Activated CD4-positive, alpha-beta T cell treated with anti-CD3 and anti-CD28 coated beads for 48 hours (primary cell): ENCODE measurements at regions not wholly inside any gene's neighbourhood (a gene's known extent, or its start where the extent isn't known, plus 50 kb on each side); places are given as distances from the start of the nearest gene placed in this dataset.
"Not testable (repeated sequence)": the region's sequence is repeated elsewhere in the genome, so short reads cannot be mapped to it uniquely, and the experiment has no call there.

Experiments used
- DNase-seq: peaks from one replicate; pipeline ENCODE4 v3.0.0-alpha.2; 2020

DNA sequence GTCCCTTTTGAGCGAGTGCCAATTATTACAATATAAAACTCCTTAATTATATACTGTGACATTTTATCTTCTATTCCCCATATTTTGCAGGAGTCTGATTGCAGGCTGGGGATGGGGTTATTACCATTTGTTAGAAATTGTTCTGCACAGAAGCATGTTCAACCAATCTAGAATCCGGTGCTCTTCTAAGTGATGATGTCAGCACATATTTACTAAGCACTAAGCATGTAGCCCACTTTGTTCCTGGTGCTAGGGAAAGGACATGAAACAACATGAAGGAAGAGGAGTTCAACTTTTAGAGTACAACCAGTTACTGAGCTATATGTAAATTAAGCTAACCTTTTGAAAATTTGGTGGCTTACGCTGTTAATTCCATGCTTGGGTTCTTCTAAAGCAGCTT lies 52.8 kb upstream of the IL1RAPL2 start:
- DNase-seq, result no peak

DNA sequence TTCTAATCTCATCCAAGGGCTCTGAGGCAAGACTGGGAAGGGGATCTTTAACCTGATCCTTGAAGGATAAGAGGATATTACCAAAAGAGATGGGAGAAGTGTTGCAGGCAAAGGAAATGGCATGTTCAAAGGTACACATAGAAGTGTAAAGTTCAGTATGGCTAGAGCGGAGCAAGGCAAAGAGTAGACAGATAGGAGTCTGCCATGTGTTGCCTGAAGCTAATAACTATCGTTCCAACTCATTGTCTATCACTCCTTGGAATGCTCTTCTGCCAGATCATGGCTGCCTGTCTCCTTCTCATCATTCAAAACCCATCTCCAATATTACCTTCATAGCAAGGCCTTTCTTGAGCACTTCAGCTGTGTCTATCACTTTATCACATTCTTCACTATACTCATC lies 55.2 kb upstream of the IL1RAPL2 start:
- DNase-seq, result no peak

DNA sequence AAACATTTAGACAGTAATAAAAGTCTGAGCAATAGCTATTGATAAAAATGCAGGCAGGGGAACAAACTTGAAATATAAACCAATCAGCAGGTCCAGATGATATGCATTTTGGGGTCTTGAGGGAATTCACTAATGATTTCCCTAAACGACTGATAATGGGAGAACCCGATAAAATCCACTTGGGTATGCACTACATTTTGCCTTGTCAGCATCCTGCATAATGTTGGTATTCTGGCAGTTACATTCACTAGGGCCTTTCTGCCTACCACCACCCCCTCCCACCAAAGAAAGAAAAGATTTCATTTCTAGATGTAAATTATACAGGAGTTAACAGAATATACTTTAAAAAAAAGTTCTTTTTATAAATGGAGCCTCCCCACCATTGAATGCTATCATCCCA lies 63.5 kb upstream of the IL1RAPL2 start:
- DNase-seq, result no peak

DNA sequence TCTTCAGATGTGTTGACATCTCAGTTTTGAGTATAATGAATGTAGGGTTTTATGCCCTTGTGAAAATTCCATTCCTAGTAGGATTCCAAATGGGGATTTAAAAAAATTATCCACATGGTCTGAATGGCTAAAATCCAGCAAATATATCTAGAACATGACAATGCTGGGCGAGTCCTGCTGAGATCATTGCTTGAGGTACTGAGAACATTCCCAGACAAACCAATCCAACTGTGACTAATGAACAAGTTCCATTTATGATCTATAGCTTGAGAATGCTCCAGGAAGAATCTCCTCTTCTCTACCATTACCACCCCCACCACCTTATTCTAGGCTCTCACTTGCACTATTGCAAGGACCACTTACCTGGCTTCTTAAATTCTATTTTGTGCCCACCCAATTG lies 77.2 kb upstream of the IL1RAPL2 start:
- no peak for DNase-seq

DNA sequence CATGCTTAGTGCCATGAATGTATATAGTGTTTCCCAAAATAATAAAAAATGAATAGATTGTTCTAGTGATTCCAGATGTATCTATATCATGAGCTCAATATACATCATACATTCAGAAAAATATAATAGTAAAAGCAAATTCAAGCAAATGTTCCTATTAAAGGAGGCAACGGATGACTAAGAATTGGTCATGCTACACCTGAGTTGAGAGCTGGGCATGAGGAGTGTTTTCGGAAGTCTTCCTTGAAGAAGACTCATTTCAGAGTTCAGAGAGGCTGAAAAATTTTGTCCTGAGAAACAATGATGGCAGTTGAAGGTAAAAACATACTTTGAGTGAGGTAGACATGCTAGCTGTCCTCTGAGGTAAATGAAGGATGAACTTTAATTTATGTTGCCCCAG lies 79.3 kb upstream of the IL1RAPL2 start:
- DNase-seq, result no peak

DNA sequence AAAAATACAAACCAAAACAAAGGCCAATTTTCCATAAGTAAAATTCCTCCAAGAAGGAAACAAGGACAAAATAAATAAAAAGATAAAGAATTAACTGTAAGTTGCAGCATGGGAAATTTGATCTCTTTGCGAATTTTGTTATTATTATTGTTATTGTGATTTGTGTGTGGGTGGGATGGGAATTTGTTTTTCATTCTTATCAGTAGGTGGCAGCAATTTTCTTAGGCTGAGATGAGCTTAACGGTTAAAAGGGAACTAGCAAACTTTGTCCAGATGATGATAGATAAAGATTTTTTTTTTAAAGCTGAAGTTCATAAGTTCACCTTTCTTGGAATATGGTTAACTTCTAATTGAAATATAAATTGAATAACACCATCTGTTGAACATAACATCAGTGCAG lies 83.2 kb upstream of the IL1RAPL2 start:
- DNase-seq, result no peak

DNA sequence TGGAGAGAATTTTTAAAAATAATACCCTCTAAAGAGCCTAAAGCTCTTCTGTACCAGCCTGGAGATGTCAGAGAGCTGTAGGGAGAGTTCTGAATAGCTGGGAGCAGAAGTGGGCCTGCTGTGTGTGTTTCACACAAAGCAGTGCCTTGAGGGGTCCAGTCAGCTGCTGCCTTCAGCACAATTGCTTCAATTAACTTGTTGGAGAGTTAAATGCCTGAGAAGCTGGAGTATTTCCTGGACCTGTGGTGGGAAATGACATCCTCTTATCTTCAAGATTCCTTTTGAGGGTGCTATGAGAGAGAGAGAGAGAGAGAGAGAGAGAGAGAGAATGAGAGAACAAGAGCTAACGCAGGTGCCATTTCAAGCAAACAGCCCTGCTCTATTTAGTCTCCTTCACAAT lies 96.2 kb upstream of the IL1RAPL2 start:
- no peak for DNase-seq

DNA sequence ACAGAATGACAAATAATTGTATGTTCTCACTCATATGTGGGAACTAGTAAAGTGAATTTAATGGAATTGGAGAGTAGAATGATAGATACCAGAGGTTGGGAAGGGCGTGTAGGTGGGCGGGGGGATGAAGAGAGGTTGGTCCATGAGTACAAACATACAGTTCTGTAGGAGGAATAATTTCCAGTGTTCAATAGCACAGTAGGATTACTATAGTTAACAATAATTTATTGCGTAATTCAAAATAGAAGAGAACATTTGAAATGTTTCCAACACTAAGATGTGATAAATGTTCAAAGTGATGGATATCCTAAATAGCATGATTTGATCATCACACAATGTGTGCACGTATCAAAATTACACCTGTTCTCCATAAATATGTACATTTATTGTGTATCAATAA lies 106.2 kb upstream of the IL1RAPL2 start:
- no peak for DNase-seq

DNA sequence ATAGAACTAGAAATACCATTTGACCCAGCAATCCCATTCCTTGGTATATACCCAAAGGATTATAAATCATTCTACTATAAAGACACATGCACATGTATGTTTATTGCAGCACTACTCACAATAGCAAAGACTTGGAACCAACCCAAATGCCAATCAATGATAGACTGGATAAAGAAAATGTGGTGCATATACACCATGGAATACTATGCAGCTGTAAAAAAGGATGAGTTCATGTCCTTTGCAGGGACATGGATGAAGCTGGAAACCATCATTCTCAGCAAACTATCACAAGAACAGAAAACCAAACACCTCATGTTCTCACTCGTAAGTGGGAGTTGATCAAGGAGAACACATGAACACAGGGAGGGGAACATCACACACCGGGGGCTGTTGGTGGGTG lies 108.9 kb upstream of the IL1RAPL2 start:
- DNase-seq, result not testable (repeated sequence)

DNA sequence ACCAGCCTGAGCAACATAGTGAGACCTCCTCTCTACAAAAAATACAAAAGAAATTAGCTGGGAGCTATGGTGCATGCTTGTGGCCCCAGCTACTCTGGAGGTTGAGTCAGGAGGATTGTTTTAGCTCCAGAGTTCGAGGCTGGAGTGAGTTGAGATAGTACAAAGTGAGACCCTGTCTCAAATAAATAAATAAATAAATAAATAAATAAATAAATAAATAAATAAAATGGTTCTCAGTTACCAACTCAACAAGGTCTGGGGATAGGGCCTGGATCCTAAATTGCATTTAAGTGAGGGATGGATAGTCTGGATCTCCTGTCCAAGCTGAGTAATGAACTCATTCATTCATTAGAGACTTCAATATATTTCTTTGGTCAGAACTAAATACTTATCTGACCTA lies 115.7 kb upstream of the IL1RAPL2 start:
- DNase-seq, result no peak

DNA sequence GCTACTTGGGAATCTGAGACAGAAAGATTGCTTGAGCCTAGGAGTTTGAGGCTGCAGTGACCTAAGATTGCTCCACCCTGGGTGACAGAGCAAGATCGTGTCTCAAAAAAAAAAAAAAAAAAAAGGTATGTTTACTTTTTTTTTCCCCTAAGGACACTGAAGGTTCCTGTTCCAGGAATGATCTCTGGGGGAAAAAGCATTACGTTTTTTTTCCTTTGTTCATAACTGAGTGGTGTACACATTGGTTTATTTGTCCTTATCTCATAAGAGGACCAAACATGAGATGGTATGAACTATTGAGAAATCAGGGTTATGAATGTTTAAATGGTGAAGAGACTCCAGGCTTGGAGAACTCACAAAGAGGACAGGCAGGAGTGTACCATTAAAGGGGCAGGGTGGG lies 120.4 kb upstream of the IL1RAPL2 start:
- no peak for DNase-seq

DNA sequence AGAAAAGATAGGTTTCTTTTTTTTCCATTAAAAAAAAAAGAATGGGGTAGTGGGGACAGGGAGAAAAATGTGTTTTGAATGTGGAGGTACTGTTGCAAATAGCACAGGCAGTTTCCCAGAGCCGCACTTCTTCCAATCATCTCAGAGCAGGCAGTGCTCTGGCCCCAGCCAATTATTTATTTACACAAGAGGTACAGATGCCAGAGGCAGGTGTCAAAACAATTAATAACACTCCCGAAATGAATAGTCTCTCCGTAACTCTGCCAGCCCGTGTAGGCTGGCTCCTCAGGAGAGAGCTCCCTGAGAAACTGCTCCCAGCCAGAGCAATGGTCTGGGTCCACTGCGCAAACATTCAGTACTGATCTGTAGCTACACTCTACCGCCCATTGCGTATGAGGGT lies 130.8 kb upstream of the IL1RAPL2 start:
- DNase-seq, result no peak

DNA sequence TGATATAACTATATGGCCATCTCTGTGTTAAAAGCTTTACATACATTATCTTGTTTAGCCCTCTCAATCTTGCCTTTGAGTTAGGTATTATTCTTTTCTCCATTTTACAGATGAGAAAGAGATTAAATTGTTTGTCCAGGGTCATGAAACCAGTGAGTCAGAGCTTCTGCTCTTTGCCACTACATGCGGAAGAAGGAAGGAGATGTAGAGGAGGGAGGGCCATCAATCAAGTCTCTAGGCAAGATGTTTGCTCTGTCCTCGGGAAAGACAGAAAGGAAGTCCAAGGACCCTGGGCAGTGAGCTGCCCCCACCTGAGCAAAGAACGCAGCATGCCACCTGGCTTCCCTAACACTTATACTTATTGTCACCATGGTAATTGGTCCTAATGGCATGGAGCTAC lies 133.7 kb upstream of the IL1RAPL2 start:
- DNase-seq, result no peak

DNA sequence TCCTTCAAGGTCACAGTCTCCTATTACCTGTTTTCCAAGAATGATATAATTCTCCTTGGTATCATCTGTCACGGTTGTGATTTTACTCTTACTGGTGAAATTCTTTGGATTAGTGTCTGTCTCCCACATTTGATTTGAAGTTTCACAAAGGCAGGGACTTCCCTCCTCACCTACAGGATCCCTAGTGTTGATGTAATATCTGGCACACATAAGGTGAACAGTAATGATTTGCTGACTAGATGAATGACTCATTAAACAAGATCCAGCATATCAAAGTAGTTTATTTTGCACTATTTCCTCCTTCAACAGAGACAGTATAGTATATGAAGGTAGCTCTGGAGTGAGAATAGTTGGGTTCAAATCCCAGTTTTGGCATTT lies 135.3 kb upstream of the IL1RAPL2 start:
- no peak for DNase-seq

DNA sequence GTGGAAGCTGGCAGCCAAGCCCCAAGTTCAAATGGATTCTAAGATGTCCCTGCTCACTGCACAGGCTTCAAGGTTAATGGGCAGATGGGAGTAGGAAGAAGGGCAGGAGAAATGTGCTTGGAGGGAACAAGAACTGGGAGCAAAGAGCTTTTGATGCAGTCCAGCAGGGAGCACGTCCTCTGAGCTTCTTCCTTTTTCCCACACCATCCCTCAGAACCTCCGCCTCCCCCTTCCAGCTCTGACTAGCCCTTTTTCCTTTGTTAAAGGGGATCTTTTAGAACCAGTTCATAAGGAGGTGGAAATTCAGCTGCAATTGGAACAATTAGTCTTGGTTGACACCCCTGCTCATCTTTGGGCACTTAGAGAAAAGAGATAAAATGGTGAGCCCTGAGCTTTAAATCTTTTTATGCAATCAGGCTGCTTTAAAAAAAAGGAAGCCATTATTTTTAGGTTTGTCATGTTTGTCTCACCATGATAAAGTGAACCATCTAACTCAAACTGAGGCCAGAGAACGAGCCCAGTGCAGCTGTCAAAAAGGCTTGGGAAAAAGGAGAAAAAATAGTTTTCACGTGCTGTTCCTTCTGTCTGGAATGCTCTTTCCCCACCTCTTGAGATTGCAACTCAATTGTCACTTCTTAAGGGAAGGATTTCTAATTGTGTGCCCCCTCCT lies 135.8 kb upstream of the IL1RAPL2 start:
- no peak for DNase-seq

DNA sequence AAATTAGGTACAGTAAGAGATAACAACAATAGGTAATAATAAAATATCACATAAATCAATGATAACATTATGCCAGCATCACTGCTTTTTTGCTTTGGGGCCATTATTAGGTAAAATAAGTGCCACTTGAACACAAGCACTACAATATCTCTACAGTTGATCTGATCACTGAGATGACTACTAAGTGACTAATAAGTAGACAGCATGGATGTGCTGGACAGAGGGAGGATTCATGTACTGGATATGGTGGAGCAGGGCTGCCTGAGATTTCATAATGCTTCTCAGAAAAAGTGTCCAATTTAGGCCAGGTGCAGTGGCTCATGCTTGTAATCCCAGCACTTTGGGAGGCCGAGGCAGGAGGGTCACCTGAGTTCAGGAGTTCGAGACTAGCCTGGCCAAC lies 137.8 kb upstream of the IL1RAPL2 start:
- no peak for DNase-seq

DNA sequence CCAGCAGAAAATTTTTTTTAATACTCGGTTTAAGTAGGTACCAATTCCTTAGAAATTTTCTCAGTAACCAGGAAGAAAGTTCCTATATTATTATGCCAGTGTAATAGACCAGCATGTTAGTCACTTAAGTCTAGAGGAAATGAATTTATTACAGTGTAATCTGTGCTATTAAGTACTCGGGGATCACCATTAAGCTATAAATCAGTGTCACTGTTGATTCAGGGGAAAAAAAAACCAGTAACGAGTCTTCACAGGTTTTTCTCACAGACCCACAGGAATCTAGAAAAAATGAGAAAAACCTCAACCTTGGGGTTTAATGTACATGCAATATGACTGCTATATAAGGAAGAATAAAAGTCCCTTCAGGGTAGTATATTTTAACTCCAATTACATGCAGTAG lies 138.3 kb upstream of the IL1RAPL2 start:
- no peak for DNase-seq

DNA sequence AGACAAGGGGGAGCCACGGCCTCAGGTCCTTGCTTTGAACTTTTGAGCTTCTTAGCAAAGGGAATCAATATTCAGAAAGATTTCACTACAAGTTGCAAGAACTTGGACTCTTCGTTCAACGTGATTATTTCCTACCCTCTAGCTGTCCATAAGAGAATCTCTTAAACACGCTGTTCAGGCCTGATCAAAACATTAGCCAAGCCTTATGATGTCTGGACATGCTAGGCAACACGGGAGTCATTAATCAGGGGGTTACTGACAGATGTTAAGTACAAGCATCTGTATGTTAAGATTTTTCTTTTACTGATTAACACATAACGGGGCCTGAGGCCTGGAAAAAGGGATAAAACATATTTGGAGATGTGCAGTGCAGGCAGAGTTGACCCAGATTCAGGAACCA lies 138.9 kb upstream of the IL1RAPL2 start:
- DNase-seq, result no peak

DNA sequence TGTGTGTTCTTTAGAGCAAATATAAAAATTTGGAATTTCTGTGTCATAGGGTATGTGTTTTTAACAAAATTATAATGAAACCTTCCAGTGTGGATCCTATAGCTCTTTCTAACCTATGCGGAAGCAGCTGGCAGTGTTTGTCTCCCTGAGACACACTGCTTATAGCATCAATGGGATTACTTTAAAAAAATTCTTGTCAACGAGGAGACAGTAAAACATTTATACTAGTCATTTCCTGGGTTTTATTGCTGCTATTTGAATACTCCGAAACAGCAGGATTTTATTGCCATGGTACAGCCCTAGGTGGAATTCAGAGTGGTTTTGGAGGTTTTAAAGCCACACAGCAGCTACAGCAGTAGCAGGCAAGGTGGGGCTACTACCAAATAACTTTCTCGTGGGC lies 145.1 kb upstream of the IL1RAPL2 start:
- no peak for DNase-seq

DNA sequence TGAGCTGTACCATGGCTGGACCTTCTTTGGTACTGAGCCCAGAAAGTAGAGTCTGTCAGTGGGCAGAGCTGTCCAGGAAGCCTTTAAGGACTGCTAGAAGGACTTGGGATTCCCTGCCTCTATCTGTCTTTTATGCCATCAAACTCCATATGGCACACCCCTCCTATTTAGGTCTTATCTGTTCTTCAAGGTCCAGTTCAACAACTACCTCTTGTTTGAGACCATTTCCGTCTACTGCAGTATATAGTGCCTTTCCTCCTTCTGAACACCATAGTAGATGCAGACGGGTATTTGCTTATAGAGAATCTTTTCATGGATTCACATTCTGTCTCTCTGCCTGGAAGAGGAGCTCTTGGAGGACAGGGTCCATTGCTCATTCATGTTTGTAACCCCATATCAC lies 146.1 kb upstream of the IL1RAPL2 start:
- no peak for DNase-seq

DNA sequence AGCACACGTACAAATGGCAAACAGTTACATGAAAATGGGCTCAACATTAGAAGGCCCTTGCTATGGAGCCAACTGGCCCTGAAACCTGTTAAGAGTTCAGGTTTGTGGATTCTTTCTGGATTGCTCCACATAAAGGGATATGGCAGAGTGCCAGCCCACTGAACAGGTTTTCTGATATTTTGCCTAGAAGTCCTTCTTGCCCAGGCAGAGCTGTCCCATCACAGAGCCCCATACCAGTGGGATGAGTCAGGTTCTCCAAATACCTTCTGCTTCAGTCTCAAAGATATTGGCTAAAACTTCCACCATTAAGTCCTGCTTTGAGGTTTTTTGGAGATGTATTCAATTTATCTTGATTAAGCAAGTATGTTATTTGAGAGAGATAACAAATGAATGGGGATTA lies 146.8 kb upstream of the IL1RAPL2 start:
- DNase-seq, result no peak

DNA sequence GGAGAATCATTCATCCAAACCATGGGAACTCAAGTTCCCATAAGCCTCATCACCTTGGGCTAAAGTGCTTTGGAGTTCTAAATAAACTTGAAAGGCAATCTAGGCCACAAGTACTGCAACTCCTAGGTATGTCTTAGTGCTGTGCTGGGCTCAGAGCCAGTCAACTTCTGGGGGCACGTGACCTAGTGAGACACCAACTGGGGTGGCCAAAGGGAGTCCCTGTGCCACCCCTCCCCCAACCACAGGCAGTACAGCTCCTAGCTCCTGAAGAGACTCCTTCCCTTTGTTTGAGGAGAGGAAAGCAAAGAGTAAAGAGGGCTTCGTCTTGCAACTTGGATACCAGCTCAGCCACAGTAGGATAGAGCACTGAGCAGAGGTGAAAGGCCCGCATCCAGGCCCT lies 154.2 kb upstream of the IL1RAPL2 start:
- no peak for DNase-seq

DNA sequence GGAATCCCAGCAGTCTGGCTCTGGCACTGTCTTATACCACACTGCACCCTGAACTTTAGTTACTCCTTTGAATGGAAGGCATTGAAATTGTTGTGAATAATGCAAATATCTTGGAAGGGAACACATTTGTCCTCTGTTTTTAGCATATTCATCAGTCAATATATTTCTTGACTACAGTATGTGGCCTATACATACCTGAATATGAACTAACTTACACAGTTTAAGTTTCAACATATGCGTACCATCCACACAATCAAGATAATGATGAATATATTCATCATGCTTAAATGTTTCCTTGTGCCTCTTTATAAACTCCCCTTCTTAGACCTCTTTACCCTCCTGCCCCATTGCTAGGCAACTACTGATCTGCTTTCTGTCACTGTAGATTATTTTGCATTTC lies 145.7 kb upstream of the ESX1 start:
- DNase-seq, result no peak

DNA sequence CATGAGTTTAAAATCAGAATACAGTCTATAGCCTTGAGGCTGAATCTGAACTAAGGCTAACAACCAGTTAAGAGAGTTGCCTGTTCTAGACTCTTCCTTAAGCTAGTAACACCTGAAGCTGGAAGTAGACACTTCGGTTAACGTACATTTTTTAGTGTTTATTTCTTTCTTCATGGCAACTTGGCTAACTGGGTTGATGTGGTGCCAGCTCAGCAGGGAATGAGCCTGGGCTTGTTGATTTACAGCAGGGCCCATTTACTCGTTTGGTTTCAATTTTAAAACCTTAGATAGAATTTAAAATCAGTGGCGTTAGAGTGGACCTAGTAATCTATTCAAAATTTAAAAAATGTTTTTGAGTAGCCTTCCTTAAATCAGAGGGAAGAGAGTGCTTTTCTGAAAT lies 137.6 kb upstream of the ESX1 start:
- no peak for DNase-seq

DNA sequence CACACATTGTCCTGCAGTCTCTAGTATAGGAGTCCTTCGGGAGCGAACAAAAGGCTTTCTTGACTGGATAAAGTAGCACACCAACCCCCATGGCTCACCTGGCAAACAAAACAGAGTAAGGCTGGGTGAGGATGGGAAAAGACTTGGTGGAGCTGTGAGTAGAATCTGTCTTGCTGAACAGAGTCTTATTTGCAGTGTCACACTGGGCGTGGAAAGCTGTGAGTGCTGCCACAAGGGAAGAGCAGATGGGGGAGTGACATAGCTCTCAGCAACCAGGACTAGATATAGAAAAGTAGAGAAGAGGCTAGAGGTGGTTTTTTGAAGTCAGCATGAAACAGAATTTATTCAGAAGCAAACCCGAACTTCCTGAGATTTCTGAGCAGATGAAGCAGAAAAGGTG lies 137.2 kb upstream of the ESX1 start:
- DNase-seq, result no peak

DNA sequence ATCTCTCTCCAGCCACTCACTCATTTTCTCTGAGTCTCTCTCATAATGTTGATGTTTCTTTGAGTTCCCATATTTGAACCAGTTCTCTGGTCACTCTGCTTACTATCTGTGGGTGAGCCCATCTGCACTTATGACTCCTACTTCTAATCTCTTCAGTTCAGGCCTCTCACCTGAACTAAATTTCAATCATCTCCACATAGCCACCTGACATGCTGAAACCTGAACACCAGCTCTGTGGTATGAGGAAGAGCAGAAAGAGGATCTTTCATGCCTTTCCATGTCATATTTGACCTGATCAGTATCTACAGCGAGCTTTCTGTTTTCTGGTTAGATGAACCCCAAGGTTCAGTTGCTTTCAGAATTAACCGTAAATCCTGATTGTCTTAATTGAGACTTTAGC lies 122.2 kb upstream of the ESX1 start:
- no peak for DNase-seq
